ENCODE measurements at regions not wholly inside any gene's neighbourhood (a gene's known extent, or its start where the extent isn't known, plus 50 kb on each side); places are given as distances from the start of the nearest gene placed in this dataset.

- Mint-ChIP-seq H3K4me1 (no peaks in the 10 kb centered on the region), H3K27me3 (ENCODE audit: low read depth) (no peaks in the 10 kb centered on the region), H3K27ac (ENCODE audit: unreplicated experiment) (no peak overlapping the region), H3K36me3 (ENCODE audit: low read depth) (no peaks in the 10 kb centered on the region), H3K4me3 (no peak overlapping the region), H3K9me3 (peaks cover 5% of the 10 kb centered on the region)
- DNase-seq (ENCODE audit: low read depth, low spot score) = no peak
- TF ChIP-seq, protein P1, sequence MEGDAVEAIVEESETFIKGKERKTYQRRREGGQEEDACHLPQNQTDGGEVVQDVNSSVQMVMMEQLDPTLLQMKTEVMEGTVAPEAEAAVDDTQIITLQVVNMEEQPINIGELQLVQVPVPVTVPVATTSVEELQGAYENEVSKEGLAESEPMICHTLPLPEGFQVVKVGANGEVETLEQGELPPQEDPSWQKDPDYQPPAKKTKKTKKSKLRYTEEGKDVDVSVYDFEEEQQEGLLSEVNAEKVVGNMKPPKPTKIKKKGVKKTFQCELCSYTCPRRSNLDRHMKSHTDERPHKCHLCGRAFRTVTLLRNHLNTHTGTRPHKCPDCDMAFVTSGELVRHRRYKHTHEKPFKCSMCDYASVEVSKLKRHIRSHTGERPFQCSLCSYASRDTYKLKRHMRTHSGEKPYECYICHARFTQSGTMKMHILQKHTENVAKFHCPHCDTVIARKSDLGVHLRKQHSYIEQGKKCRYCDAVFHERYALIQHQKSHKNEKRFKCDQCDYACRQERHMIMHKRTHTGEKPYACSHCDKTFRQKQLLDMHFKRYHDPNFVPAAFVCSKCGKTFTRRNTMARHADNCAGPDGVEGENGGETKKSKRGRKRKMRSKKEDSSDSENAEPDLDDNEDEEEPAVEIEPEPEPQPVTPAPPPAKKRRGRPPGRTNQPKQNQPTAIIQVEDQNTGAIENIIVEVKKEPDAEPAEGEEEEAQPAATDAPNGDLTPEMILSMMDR (conservative IDR thresholded peaks at IDR 0.05) = no peak
These were observed 386.1 kb upstream of the DDI1 start for GRCh38 chr11:103650330-103650729.

DNA sequence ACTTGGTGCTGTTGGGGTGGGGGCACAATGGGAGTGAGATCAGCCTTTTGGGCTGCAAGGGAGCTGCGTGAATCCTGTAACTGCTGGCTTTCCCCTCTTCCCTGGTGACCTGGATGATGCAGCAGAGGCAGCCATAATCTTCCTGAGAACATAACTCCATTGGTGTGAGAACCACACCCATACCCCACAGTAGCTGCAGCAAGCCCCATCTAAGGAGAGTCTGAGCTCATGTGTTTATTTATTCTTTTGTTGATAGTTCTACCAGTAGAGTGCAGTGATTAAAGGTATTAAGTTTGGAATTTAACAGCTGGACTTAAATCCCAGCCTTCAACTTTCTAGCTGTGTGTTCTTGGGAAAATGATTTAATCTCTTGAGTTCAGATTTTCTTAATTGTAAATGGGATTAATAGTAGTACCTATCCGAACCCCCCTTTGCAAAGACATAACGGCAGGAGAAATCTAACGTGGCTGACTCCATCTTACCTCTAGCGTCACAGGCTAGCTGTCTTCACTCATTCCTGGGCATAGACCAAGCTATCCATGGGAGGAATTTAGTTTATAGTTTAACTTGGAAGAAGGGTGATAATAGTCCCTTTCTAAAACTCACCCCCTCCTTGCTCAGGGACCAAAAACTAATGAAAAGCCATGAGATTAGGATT, 385.0 kb upstream of the DDI1 start:
- Mint-ChIP-seq H3K36me3 (ENCODE audit: low read depth) (no peaks in the 10 kb centered on the region), H3K27ac (ENCODE audit: unreplicated experiment) (no peak overlapping the region), H3K4me1 (no peaks in the 10 kb centered on the region), H3K4me3 (no peak overlapping the region), H3K27me3 (ENCODE audit: low read depth) (no peaks in the 10 kb centered on the region), H3K9me3 (peaks cover 5% of the 10 kb centered on the region)
- DNase-seq (ENCODE audit: low read depth, low spot score) = no peak
- TF ChIP-seq, protein P1 (conservative IDR thresholded peaks at IDR 0.05) = no peak

GRCh38 chr11:103652013-103652412, 384.4 kb upstream of the DDI1 start:
- Mint-ChIP-seq H3K27me3 (ENCODE audit: low read depth) (no peaks in the 10 kb centered on the region), H3K36me3 (ENCODE audit: low read depth) (no peaks in the 10 kb centered on the region), H3K27ac (ENCODE audit: unreplicated experiment) (no peak overlapping the region), H3K9me3 (peaks cover 5% of the 10 kb centered on the region), H3K4me3 (no peak overlapping the region), H3K4me1 (no peaks in the 10 kb centered on the region)
- TF ChIP-seq, protein P1 (conservative IDR thresholded peaks at IDR 0.05) = no peak
- no peak for DNase-seq (ENCODE audit: low read depth, low spot score)

DNA sequence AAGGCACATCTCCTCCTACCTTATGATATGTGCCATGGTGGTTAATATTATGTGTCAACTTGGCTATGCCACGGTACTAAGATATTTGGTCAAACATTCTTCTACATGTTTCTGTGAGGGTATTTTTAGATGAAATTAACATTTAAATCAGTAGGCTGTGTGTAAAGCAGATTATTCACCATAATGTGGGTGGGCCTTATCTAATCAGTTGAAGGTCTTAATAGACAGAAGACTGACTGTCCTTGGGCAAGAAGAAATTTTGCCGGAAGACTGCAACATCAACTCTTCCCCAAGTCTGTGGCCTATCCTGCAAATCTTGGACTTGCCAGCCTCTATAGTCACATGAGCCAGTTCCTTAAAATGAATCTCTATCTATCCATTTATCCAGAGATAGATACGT, 380.1 kb upstream of the DDI1 start:
- Mint-ChIP-seq H3K27ac (ENCODE audit: unreplicated experiment) (no peak overlapping the region), H3K4me3 (no peak overlapping the region), H3K4me1 (no peaks in the 10 kb centered on the region), H3K27me3 (ENCODE audit: low read depth) (no peaks in the 10 kb centered on the region), H3K9me3 (peaks cover 5% of the 10 kb centered on the region), H3K36me3 (ENCODE audit: low read depth) (no peaks in the 10 kb centered on the region)
- TF ChIP-seq, protein P1 (conservative IDR thresholded peaks at IDR 0.05) = no peak
- DNase-seq (ENCODE audit: low read depth, low spot score) = no peak

DNA sequence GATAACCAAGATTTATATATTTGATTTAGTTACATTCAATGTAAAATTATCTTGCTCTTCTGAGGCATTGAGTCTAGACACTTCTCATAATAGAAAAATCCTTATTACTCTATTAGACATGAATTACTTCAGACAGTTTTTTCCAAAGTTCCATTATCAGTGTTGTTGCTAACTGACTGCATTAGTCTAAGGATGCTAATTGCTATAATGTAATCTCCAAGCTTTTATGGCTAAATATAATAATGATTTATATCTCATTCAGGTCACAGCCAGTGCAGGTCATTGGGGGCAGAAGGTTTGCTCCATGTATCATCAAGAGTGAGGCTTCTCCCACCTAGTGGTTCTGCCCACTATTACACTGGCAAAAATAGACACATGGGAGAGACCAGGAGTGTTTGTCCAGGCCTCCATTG, 377.2 kb upstream of the DDI1 start:
- TF ChIP-seq, protein P1 (conservative IDR thresholded peaks at IDR 0.05) = peak; percentile 33
- H3K36me3 Mint-ChIP-seq (ENCODE audit: low read depth) = no peaks in the 10 kb centered on the region
- no peaks in the 10 kb centered on the region for H3K4me1 Mint-ChIP-seq
- H3K9me3 Mint-ChIP-seq = no peaks in the 10 kb centered on the region
- DNase-seq (ENCODE audit: low read depth, low spot score) = no peak
- H3K27me3 Mint-ChIP-seq (ENCODE audit: low read depth) = no peaks in the 10 kb centered on the region
- no peak overlapping the region for H3K27ac Mint-ChIP-seq (ENCODE audit: unreplicated experiment)
- H3K4me3 Mint-ChIP-seq = no peak overlapping the region
